HCT116 (cell line): ENCODE measurements at regions not wholly inside any gene's neighbourhood (a gene's known extent, or its start where the extent isn't known, plus 50 kb on each side); places are given as distances from the start of the nearest gene placed in this dataset.

ENCODE experiments used
- ATAC-seq: fragments of 200-7000 bp; cut with Tn5 transposase; 2 replicates; pipeline ENCODE4 v1.9.1; 2020; ENCODE audit warnings: mild to moderate bottlenecking, moderate library complexity
- BruUV-seq: library from RNA; stranded (reverse); fragments of 400-500 nt; replicated peaks from 2 replicates; lab custom pipeline; 2021; lab: Mats Ljungman, UMichigan
- CTCF ChIA-PET: fragments of 300-600 bp; sonication (Branson Sonifier 250); formaldehyde crosslinking; loops from one replicate; lab custom pipeline; 2021; ENCODE audit warnings: antibody characterized with exemption; lab: Charles Lee
- POLR2A ChIA-PET: fragments of 300-600, 350-600 bp; sonication (Branson Sonifier 250); formaldehyde crosslinking; loops from one replicate; lab custom pipeline; 2021; ENCODE audit warnings: antibody characterized with exemption; lab: Charles Lee
- RAD21 ChIA-PET, 2 experiments: fragments of 300-600 bp; sonication (Branson Sonifier 250); formaldehyde crosslinking; loops; one replicate each; lab custom pipeline; 2023; ENCODE audit warnings: low total read pairs in 2 of 2; ENCODE audit not compliant: uncharacterized antibody in 2 of 2, unreplicated experiment in 2 of 2, low non-redundant PET in 1 of 2; lab: Charles Lee
- DNase-seq: peaks from one replicate; pipeline ENCODE4 v3.0.0-alpha.2; 2010; ENCODE audit warnings: low read depth, low spot score
- H2AFZ ChIP-seq: fragments of 200-600 bp; shearing (Covaris generic), sonication (generic); 2 replicates; pipeline ENCODE4 v1.6.1; 2017; ENCODE audit warnings: low read depth, mixed run types, mixed read lengths, antibody characterized with exemption, low read length; ENCODE audit not compliant: poor library complexity, severe bottlenecking
- H3K27ac ChIP-seq: 2 replicates; pipeline ENCODE4 v1.5.1; 2012; ENCODE audit warnings: low read depth, low read length
- H3K27me3 ChIP-seq: fragments of 200-600 bp; sonication (generic); 2 replicates; pipeline ENCODE4 v1.6.1; 2016; ENCODE audit warnings: mixed run types, low read length, mixed read lengths; ENCODE audit not compliant: insufficient read depth
- H3K36me3 ChIP-seq, 2 experiments: fragments of 200-500 bp in 1 of 2; fragments of 200-600 bp in 1 of 2; sonication (Bioruptor generic) in 1 of 2; sonication (generic) in 1 of 2; 2 replicates each; pipeline versions ENCODE4 v1.5.1 to v1.6.1; 2014 to 2016; ENCODE audit warnings: low read length in 2 of 2, inconsistent platforms in 1 of 2, mixed read lengths in 1 of 2, mixed run types in 1 of 2; ENCODE audit not compliant: insufficient read depth in 2 of 2, control insufficient read depth in 1 of 2
- H3K4me1 ChIP-seq, 2 experiments: fragments of 200-600 bp in 1 of 2; sonication (generic) in 1 of 2; 2 replicates each; pipeline versions ENCODE4 v1.5.1 to v1.6.1; 2012 to 2017; ENCODE audit warnings: low read length in 2 of 2, inconsistent platforms in 1 of 2, mild to moderate bottlenecking in 1 of 2, mixed read lengths in 1 of 2, mixed run types in 1 of 2, moderate library complexity in 1 of 2; ENCODE audit not compliant: insufficient read depth in 2 of 2, control insufficient read depth in 1 of 2
- H3K4me2 ChIP-seq: fragments of 200-600 bp; sonication (generic); 2 replicates; pipeline ENCODE4 v1.6.1; 2017; ENCODE audit warnings: mixed run types, low read length, mixed read lengths
- H3K4me3 ChIP-seq, 2 experiments: fragments of 200-600 bp in 1 of 2; sonication (generic) in 1 of 2; replicated peaks in 1 of 2; 2 replicates each; pipeline ENCODE4 v1.5.1; 2011 to 2016; ENCODE audit warnings: low read length in 2 of 2, control low read depth in 1 of 2, low read depth in 1 of 2, mild to moderate bottlenecking in 1 of 2, mixed read lengths in 1 of 2, mixed run types in 1 of 2
- H3K79me2 ChIP-seq: fragments of 200-600 bp; sonication (generic); 2 replicates; pipeline ENCODE4 v1.6.1; 2017; ENCODE audit warnings: mild to moderate bottlenecking, mixed run types, low read length, moderate library complexity, mixed read lengths; ENCODE audit not compliant: insufficient read depth
- H3K9ac ChIP-seq: fragments of 200-600 bp; sonication (generic); 2 replicates; pipeline ENCODE4 v1.6.1; 2016; ENCODE audit warnings: low read length, mixed read lengths
- H3K9me2 ChIP-seq: fragments of 200-600 bp; sonication (generic), shearing (Covaris generic); 2 replicates; pipeline ENCODE4 v1.6.1; 2017; ENCODE audit warnings: mixed run types, mild to moderate bottlenecking, moderate library complexity; ENCODE audit not compliant: insufficient read depth
- H3K9me3 ChIP-seq, 2 experiments: fragments of 200-500 bp in 1 of 2; fragments of 200-600 bp in 1 of 2; sonication (Bioruptor generic) in 1 of 2; sonication (generic) in 1 of 2; 2 replicates each; pipeline ENCODE4 v1.6.1; 2014 to 2017; ENCODE audit warnings: low read length in 2 of 2, mixed read lengths in 2 of 2, inconsistent platforms in 1 of 2, low read depth in 1 of 2, mild to moderate bottlenecking in 1 of 2, mixed run types in 1 of 2, moderate library complexity in 1 of 2; ENCODE audit not compliant: control insufficient read depth in 1 of 2, insufficient read depth in 1 of 2
- H4K20me1 ChIP-seq: fragments of 200-600 bp; sonication (generic), shearing (Covaris generic); 2 replicates; pipeline ENCODE4 v1.6.1; 2017; ENCODE audit warnings: mixed run types, mild to moderate bottlenecking, moderate library complexity; ENCODE audit not compliant: insufficient read depth
- CBX3 ChIP-seq: IDR thresholded peaks from 2 replicates; pipeline ENCODE4 v1.6.1; 2012; ENCODE audit warnings: low read depth
- CEBPB ChIP-seq: IDR thresholded peaks from 2 replicates; pipeline ENCODE4 v1.6.1; 2012; ENCODE audit warnings: low read depth
- ELF1 ChIP-seq: IDR thresholded peaks from 2 replicates; pipeline ENCODE4 v1.6.1; 2012; ENCODE audit warnings: low read depth, borderline replicate concordance
- EZH2 ChIP-seq: fragments of 200-600 bp; sonication (generic); IDR thresholded peaks from 2 replicates; pipeline ENCODE4 v1.6.1; 2017; ENCODE audit warnings: antibody characterized with exemption, mixed run types
- EZH2phosphoT487 ChIP-seq: fragments of 200-600 bp; IDR thresholded peaks from 2 replicates; pipeline ENCODE4 v1.6.1; 2018; ENCODE audit warnings: antibody characterized with exemption, borderline replicate concordance
- FOSL1 ChIP-seq: IDR thresholded peaks from 2 replicates; pipeline ENCODE4 v1.6.1; 2012; ENCODE audit warnings: low read depth
- JUND ChIP-seq: IDR thresholded peaks from 2 replicates; pipeline ENCODE4 v1.6.1; 2012
- MAX ChIP-seq: IDR thresholded peaks from 2 replicates; pipeline ENCODE4 v1.6.1; 2012
- POLR2A ChIP-seq: IDR thresholded peaks from 2 replicates; pipeline ENCODE4 v1.7.0; 2011; ENCODE audit warnings: borderline replicate concordance; ENCODE audit not compliant: insufficient read depth, insufficient read length; ENCODE audit errors: extremely low read depth
- POLR2AphosphoS5 ChIP-seq: IDR thresholded peaks from 2 replicates; pipeline ENCODE4 v1.6.1; 2011; ENCODE audit warnings: mild to moderate bottlenecking, low read depth, low read length, moderate library complexity
- RAD21 ChIP-seq: IDR thresholded peaks from 2 replicates; pipeline ENCODE4 v1.6.1; 2012; ENCODE audit warnings: low read depth, mild to moderate bottlenecking
- REST ChIP-seq: IDR thresholded peaks from 2 replicates; pipeline ENCODE4 v1.6.1; 2012; ENCODE audit warnings: low read depth
- SIN3A ChIP-seq: IDR thresholded peaks from 2 replicates; pipeline ENCODE4 v1.6.1; 2012; ENCODE audit warnings: low read depth
- SP1 ChIP-seq: IDR thresholded peaks from 2 replicates; pipeline ENCODE4 v1.6.1; 2012; ENCODE audit warnings: low read depth
- SRF ChIP-seq: IDR thresholded peaks from 2 replicates; pipeline ENCODE4 v1.6.1; 2012; ENCODE audit warnings: low read depth
- TCF7L2 ChIP-seq: IDR thresholded peaks from 2 replicates; pipeline ENCODE4 v1.7.0; 2011; ENCODE audit warnings: borderline replicate concordance, inconsistent platforms; ENCODE audit not compliant: insufficient read depth, insufficient read length; ENCODE audit errors: extremely low read depth
- YY1 ChIP-seq: IDR thresholded peaks from 2 replicates; pipeline ENCODE4 v1.6.1; 2011; ENCODE audit warnings: low read length, low read depth, moderate library complexity, mild to moderate bottlenecking; ENCODE audit not compliant: insufficient replicate concordance; ENCODE audit errors: extremely low read depth
- ZBTB33 ChIP-seq: IDR thresholded peaks from 2 replicates; pipeline ENCODE4 v1.6.1; 2011; ENCODE audit warnings: mild to moderate bottlenecking, low read length, moderate library complexity; ENCODE audit not compliant: insufficient replicate concordance; ENCODE audit errors: extremely low read depth
- ZFX ChIP-seq: fragments of 450-650 bp; IDR thresholded peaks from 2 replicates; pipeline ENCODE4 v1.6.1; 2017
- ZNF274 ChIP-seq: fragments of 200-500 bp; sonication (Bioruptor generic); IDR thresholded peaks from 2 replicates; pipeline ENCODE4 v1.6.1; 2014; ENCODE audit warnings: mild to moderate bottlenecking, low read depth, low read length, inconsistent platforms
- intact Hi-C: fragments of 100-400 bp; cut with micrococcal nuclease; formaldehyde crosslinking; loops from 2 replicates; pipeline ENCODE4 v1.10.0; 2022

- peaks cover 0 to 7% of the 10 kb centered on the region in 2 experiments; a peak in 1 of 4 replicates for H3K4me1 ChIP-seq
These were observed 218.2 kb upstream of the IL12B start for GRCh38 chr5:159548517-159548916.

More at GRCh38 chr5:159548517-159548916, 218.2 kb upstream of the IL12B start:
- RAD21 ChIA-PET: no interaction called here
- no peak for TF ChIP-seq JUND
- no peak for TF ChIP-seq ELF1
- TF ChIP-seq CBX3: no peak
- no peak for TF ChIP-seq RAD21
- TF ChIP-seq ZBTB33: no peak
- no peak for TF ChIP-seq FOSL1
- TF ChIP-seq EZH2phosphoT487: no peak
- no peak for TF ChIP-seq TCF7L2
- TF ChIP-seq POLR2AphosphoS5: no peak
- no peak for TF ChIP-seq EZH2
- no peak for TF ChIP-seq POLR2A
- no peak for TF ChIP-seq SIN3A
- no peak for TF ChIP-seq ZNF274
- no peak for TF ChIP-seq MAX
- no peak for TF ChIP-seq SP1
- no peak for TF ChIP-seq REST
- no peak for TF ChIP-seq ZFX
- TF ChIP-seq SRF: no peak
- no peak for TF ChIP-seq YY1
- TF ChIP-seq CEBPB: no peak
- TF ChIP-seq, all 23 proteins: peak for 0
- intact Hi-C loops: no loop called here
- Histone ChIP-seq H3K79me2 (no peaks in the 10 kb centered on the region), H3K9me2 (no peaks in the 10 kb centered on the region), H2AFZ (no peak overlapping the region), H3K36me3 (no peaks in the 10 kb centered on the region), H3K27ac (no peak overlapping the region), H3K27me3 (no peaks in the 10 kb centered on the region; the same call in 1 of the 2 replicates), H4K20me1 (no peaks in the 10 kb centered on the region), H3K4me2 (no peak overlapping the region), H3K4me3 (no peak overlapping the region), H3K9me3 (no peaks in the 10 kb centered on the region), H3K9ac (no peak overlapping the region)
- no peak for DNase-seq
- no TSS peak for BruUV-seq
- ATAC-seq: no peak
- ChIA-PET CTCF (no interaction called here), POLR2A (no interaction called here)
